GM18499 (cell line): ENCODE measurements at regions not wholly inside any gene's neighbourhood (a gene's known extent, or its start where the extent isn't known, plus 50 kb on each side); places are given as distances from the start of the nearest gene placed in this dataset.

Experiments
- ATAC-seq: cut with Tn5 transposase; IDR thresholded peaks from one replicate; pipeline ENCODE4 v1.9.1; 2021; ENCODE audit warnings: moderate number of reproducible peaks; ENCODE audit not compliant: insufficient read depth, unreplicated experiment

DNA sequence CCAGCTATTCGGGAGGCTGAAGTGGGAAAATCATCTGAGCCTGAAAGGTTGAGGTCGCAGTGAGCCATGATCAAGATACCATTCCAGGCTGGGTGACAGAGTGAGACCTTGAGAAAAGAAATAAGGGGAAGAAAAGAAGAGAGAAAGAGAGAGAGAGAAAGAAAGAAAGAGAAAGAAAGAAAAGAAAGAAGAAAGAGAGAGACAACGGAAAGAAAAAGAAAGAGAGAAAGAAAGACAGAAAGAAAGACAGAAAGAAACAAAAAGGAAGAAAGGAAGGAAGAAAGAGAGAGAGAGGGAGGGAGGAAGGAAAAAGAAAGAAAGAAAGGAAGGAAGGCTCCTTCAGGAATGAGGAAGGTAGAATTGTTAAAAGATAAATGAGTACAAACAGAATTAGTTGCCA, 84.5 kb downstream of the RPL22L1 start:
- no peak for ATAC-seq

DNA sequence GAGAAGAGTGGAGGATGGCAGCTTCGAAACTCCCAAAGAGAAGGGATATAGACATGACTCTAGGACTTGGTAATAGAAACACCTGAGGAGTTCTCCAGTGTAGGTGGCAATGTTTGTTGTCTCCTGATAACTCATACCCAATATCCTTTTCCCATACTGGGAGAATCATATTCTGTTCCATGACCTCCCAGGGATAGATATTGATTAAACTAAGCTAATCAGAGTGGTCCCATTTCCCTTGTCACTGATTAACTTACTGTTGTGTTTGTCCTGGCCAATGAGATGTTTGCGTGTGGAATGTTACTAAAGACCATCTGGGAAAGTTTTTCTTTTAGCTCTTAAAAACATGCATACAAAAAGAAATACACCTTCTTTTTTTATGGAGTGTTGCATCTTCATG, 85.6 kb downstream of the RPL22L1 start:
- no peak for ATAC-seq

DNA sequence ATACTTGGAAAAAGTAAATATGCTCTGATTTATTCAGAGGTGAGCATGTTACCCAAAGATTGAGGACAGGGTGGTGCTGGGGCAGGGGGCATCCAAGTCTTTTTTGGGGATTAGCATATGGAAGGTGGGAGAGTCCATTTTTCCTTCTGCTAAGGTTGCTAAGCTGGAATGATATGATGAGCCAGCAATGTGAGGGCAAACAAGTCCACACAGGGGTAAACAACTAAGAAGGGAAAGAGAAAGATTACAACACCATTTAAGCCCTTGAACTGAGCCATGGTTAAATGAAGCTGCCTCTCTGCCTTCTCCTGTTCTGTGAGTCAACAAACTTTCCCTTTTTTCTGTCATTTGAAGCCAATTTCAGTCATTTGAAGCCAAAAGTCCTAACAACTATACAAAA, 89.0 kb downstream of the RPL22L1 start:
- no peak for ATAC-seq

DNA sequence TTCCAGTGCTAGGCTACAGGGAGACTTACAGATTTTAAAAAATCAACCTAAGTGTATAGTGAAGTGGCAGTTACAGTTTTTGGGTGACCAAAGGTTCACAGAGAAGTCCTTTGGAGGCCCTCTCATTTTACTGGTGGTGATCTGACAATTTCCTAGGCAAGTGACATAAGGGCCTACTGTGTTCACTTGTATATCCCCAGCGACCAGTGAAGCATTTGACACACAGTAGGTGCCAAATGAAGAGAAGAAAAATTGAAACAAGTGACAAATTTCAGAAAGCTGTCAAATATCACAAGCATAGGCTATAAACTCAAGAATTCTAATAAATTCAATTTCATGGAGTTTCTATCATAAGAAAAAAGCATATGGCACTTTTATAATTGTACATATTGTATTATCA, 89.5 kb downstream of the RPL22L1 start:
- ATAC-seq = no peak

DNA sequence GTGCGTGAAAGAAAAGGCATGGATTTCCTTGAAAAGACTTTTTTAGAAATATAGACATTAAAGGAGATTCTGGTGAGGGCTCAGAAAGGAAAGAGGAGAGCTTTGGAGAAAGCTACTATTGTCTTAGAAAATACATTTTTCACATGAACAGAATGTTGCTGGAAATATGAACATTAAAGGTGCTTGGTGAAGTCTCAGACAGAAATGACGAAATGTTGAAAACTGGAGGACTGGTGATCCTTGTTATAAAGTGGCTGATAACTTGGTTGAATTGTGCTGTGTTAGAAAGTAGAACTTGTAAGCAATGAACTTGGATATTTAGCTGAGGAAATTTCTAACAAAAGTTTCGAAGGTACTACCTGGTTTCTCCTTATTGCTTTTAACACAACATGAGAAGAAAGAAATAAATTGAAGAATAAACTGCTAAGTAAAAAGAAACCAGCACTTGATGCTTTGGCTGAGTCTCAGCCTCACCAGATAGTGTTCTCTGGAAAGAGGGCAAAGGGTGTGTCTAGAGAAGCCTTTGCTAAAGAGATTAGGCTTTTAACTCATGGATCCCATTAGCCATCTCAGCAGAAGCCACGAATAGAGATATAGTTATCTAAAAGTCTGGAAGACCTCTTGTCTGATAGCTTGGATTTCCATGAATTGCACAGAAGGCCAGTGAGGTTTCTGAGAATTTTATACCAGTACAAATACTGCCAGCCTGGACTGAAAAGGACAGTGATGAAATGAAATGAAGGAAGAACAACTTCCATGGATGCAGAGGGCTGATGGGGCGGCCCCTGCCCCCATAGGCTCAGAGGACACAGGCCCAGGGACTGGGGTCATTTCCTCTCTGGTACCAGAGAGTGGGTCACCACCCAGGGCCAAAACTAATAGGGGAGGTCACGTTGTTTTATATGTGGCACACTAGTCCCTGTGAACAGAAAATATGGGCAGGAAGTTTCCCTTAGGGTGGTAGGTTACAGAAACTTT, 91.5 kb downstream of the RPL22L1 start:
- no peak for ATAC-seq

DNA sequence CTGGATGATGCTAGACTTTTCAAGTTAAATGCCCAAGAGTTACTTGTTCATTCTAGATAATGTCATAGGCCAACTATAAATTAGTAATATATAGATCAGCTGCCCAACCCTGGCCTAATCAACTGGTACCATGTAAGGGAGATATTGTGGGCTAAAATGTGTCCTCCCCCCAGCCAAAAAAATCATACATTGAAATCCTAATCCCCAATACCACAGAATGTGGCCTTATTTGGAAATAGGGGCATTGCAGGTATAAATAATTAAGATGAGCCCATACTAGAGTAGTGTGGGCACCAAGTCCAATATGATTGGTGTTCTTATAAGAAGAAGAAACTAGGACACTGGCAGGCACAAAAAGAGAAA, 92.5 kb downstream of the RPL22L1 start:
- ATAC-seq = no peak

DNA sequence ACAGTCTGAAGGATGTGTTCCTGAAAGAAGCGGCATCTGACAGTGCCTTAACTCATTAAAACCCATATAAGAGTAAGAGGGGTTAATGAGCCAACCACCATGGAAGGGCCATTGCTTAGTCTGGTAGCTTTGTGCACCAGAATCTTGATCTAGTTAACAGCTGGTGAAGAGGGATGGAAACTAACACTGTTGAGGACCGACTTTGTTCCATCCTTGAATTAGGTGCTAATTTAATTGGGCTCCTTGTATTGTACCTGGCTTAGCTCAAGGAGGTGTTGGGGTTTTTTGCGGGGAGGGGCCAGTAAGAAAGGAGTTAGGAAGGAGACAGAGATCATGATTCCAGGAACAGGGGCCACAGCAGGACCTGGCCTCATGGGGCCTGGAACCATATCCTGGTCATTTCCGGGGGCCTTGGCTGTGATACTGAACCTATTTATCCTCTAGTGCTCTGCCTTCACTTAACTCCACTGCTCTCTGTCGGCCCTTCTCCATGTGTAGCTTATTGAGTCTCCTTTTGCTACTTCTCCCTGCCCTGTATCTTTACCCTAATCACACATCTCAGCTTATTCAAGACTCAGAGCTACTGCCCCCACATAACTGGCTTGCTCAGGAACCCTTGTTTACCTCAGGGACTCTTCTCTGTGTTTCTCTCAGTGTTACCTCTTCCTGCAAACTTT, 93.0 kb downstream of the RPL22L1 start:
- ATAC-seq = no peak

DNA sequence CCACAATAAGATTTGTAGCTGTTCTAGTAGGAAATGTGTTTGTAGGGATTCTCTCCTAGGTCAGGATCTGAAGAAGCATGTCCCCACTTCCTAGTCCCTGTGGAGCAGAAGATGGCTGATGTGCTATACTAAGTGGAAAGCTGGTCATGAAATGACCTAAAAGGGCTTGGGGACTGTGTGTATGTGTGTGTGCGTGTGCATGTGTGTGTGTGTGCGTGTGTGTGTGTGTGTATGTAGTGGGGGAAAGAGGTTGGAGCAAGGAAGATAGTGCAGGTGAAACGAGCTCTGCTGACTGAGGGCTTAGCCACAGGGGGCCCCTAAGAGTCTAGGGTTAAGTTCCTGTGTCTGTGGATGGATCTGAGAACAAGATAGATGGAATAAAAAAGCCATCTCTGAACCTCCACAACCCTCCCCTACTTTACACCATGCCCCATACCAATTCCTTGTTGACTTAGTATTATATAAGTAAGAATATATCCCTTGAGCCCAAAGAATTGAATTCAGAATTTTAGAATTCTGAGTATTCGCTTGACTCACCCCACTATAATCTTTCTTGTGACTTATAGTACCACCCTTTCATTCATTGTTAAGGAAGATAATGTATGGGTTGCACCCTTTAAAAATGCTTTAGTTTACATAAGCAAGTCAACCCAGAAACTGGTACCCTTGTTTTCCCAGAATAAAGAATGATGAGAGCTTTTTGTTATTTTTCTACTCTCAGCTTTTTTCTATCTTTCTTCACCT, 96.1 kb downstream of the RPL22L1 start:
- ATAC-seq = no peak

DNA sequence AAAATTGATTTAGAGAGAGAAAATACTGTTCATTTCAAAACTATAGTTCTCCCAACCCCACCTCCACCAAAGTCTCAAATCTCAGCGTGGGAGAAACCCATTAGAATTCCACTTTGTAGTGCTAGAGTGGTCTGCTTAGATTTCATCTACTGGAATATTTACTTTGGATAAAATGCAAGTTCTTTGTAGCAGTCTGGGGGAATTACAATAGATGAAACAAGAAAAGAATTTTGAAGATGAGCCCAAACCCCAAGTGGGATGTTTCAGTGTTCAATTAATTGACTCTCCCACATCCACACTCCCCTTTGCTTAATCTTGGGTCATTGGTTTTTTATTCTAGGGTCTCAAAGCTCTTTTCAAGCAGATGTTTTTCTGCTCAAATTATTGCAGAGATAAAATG, 97.8 kb downstream of the RPL22L1 start:
- no peak for ATAC-seq

DNA sequence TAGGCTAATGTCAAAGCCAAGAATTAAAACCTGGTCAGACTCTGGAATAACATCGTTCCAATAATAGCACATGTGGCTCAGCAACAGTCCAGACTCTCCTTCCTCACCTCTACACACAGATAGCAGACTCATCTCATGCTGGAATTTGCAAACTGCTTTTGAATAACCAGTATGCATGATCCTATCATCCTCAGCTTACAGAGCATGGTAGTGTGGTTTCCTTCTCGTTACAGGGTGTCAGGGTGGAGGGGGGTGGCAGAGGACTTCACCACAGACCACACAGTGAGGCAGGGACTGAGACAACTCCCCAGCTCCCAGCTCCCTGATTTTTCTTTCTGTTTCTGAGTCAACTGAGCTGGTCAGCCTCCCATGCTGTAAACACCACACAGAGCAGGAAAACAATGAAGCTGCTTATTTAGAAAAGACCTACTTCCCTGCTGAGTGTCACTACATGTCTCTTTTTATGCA, 101.6 kb downstream of the RPL22L1 start:
- ATAC-seq = no peak

DNA sequence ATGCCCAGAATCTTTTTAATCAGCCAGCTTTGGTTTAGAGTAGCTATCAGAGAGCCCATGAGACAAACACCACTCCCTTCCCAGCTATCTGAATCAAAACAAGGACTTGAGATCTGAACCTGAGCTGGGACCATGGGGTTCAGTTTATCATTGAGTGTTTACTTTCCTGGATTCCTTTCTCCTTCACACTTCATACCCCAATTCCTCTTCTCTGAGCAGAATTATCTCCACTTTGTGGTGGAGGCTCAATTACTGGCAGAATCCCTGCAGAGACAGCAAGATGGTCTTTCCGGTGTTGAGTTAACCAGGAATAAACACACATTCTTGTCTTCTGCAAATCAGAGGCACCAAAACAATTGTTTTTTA, 102.4 kb downstream of the RPL22L1 start:
- ATAC-seq = no peak

DNA sequence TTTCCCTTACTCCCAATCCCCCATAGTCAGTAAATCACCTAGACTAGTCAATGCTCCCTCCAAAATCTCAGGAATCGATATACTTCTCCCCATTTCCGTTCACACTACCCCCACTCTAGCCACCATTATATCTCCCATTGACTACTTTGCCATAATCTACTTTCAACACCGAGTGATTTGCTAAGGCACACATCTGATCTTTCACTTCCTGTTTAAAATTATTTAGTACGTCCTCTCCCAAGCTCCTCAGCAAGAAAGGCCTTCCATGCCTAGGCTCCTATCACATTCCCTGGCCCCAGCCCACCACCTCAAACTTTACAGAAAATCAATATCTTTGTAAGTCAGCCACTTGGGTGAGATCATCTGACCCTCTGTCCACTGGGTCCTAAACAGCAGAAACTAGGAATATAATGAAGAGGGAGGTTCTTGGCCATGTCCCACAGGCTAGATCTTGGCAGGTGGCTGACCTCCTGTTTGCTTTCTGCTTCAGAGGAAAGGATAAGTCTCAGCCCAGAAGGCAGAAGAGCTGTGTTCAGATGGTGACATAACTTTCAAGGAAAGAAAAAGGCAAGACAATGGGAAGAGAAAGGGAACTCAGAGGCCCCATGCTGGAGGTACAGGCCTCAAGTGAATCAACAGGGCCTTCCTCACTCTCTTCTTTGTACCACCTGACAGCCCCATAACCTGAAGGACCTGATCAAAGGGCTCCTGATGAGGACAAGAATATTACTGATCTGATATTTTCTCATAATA, 103.0 kb downstream of the RPL22L1 start:
- ATAC-seq = no peak

DNA sequence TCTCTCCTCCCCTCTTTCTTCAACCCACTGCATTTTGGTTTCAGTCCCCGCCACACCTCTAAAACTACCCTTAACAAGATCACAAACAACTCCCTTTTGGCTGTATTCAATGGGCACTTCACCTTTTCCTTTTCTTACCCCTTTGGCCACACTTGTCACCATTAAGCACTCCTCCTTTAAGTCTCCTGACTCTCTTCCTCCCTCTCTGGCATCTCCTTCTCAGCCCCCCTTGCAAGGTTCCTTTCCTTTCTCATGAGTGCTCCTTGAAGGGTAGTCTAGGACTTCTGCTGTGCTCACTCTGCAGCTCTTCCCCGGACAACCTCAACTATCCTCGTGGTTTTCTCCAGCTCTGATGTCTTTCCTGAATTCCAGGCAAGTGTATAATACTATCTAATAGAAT, 103.7 kb downstream of the RPL22L1 start:
- no peak for ATAC-seq

DNA sequence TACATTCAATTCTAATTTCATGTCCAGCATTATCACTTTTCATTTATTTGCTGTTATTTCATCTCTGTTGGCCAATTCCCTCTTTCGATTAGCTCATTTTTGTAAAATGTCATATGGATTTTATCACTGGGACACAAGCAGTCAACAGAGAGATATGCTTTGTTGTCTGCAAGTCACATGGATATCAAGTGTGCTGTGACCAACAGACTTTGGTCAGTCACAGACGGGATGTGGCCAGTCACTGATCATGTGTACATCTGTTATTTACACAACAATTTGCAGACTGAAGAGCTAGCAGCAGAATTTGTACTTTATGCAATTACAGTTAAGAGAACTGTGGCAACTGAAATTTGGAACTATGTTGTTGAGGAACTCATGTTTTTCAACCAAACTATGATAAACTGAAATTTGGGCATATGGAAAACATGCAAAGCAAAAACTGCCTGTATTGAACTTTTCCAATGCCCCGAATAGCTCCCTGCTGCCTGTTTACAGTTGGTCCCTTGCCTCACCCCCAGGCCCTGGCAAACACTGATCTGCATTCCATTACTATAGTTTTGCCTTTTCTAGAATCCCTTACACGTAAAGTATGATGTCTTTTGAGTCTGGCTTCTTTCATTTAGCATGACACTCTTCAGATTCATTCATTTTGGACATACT, 104.4 kb downstream of the RPL22L1 start:
- ATAC-seq = no peak

DNA sequence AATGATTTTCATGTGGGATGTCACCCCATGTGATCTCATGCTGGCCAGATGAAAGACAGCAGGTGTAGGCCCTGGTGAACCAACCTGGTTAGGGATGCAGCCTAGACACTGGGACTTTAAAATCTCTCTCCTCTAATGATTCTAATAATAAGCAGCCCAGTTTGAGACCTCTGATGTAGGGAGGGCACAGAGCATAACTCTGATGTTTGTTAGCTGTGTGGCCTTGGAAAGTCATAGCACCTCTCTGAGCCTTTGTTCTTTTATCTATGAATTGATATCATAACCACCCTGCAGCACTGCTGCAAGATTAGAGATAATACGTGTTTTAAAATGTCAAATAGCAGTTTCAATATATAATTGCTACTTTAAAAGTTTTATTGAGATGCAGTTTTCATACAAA, 106.0 kb downstream of the RPL22L1 start:
- ATAC-seq = no peak

DNA sequence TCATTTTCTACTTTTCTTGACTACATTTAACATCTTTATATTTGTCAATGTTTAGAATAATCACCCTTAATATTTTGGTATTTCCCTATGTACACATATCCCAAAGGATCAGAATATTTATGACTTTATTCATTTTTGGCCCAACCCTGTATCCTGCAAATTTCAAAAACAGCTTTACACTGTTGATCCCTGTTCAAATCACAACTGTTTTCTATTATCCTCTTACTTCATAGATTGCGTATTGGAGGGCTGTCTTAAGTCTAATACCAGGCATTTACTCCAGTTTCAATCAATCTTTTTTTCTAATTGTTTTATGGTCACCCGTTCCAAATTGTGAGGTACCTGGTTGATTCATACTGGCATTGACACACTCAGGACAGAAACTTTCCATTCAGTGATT, 107.9 kb downstream of the RPL22L1 start:
- ATAC-seq = no peak

DNA sequence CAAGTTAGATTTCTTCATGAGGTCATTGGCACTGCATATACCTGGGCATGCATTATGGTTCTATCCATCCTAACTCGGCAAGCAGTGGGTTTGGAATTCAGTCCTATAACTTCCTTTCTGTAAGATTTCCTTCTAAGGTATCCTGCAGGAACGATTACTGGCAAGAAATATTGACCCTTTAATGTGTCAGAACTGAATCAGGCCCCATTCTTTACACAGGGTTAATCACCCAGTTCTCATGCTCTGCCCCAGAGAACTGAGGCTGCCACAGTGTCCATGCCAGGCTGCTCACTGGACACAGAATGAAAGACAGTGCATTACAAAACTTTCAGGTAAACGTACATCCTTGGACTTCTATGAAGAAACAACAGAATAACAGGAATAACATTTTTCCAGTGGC, 108.9 kb downstream of the RPL22L1 start:
- ATAC-seq = no peak

DNA sequence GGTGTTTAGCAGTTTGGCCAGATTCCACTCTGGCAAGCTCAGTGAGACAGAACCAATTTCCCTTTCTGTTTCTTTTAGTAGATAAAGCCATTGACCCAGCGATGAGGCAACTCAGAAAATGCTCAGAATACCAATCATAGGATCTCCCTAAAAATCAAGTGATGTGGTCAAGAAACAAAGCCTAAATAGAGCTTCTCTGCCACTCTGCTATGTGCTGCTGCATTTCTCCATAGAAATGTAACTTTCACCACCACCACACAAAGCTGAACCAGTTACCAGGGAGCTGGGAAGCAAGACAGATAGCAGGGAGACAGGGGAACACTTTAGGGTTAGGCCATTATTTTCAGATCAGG, 109.8 kb downstream of the RPL22L1 start:
- no peak for ATAC-seq

DNA sequence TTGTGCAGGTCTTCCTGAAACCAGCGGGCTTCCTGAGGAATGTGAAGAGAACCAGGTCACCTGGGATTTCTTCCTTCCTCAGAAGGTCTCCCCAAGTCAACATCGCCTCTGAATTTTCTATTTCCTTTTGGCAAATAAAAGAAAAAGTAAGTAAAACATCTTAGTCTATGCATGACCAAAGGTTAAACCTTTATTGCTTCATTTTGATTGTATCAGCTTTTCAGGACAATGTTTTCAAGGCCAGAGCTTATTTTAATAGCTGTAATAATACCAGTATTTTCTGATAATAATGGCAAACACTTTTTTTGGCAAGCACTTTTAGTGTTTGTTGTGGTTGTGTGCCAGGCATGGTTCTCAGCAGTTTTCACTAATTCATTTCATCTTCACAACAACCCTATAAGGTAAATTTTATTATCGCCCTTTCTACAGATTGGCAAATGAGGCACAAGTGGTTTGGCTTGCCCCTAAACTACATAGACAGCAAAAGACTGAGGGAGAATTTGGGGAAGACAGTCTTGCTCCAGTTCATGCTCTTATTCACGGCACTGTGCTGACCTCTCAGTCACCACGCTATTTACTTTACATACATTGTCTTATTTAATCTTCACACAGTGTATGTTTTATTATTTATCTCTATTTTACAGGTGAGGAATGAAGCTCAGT, 110.4 kb downstream of the RPL22L1 start:
- no peak for ATAC-seq
